ENCODE measurements at regions not wholly inside any gene's neighbourhood (a gene's known extent, or its start where the extent isn't known, plus 50 kb on each side); places are given as distances from the start of the nearest gene placed in this dataset.

- DNase-seq: no peak
Measured at GRCh38 chr16:6484081-6484480, 848.6 kb upstream of the RBFOX1 start.

DNA sequence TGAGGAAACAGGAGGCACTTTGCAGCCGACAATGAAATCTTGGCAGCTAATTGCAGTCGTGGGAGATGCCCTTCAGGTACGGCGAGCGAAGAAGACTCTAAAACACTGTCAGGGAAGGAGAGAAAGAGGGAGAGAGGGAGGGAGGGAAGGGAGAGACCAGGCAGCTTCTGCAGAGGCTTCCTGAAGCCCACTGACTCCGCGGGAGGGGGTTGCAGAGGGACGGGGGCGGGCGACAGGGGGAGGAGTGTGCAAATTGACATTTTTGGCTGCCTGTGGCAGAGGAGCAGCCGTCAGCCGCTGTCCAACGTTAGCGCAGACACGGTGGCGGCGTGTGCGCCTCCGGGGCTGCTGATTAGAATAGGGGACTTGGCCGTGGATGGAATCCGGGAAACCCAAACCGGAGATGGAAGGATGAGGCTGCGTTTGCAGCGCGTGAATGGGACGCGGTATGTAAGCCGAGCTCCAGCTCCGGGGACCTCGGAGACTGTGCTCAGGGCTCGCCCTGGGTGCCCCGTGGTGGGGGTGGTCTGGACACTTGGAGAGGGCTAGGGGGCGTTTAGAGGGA, 849.1 kb upstream of the RBFOX1 start:
- DNase-seq: no peak

DNA sequence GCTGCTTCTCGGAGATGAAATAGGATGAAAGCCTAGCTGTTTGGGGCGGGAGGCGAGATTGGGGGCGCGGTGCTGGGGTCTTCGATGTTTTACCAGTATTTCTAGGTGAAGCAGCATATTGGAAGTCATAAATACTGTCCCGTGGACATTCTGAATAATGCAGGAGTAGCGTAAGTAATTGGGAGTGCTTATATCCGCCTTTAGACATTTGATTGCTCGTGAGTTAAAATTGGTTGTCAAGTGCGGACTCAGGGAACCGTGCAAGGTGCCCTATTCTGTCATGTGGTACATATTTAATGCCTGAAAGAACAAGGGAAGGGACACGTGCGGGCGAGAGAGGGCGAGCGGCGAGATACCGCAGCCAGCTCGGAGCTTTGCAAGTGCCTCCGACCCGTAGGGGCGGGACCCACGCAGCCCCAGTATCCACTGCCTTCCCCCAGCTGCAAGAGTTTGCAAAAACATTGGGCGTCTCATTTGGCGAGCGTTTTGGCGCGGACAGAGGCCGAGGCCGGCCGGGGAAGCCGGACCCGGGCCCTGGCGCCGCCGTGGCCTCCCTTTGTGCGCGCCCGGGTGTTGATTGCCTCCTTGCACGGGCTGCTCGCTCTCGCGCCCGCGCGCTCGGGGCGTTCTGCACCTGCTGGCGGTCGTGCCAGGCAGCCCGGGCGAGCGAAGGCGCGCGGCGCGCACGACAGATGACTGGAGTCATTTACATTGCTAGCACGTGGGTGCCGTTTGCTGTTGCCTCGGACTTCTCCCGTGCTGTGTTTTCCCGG, 849.8 kb upstream of the RBFOX1 start:
- DNase-seq: no peak

- no peak for DNase-seq
Measured at GRCh38 chr16:6481894-6482293, 850.8 kb upstream of the RBFOX1 start.

DNA sequence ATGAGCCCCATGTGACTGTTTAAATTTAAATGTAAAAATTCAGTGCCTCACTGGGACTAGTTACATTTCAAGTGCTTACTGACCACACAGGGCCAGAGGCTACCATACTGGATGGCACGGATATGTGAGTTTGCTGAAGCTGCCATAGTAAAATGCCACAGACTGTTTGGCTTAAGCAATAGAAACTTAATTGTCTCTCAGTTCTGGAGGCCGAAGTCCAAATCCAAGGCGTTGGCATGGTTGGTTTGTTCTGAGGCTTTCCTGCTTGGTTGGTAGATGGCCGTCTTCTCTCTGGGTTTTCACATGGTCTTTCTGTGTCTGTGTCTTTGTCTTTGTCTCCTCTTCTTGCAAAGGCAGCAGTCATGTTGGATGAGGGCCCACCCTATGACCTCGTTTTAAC, 878.9 kb upstream of the RBFOX1 start:
- DNase-seq: no peak

GRCh38 chr16:6447021-6447790, 885.4 kb upstream of the RBFOX1 start:
- DNase-seq: no peak

- DNase-seq: no peak
Measured at GRCh38 chr16:6446370-6446769, 886.3 kb upstream of the RBFOX1 start.

DNA sequence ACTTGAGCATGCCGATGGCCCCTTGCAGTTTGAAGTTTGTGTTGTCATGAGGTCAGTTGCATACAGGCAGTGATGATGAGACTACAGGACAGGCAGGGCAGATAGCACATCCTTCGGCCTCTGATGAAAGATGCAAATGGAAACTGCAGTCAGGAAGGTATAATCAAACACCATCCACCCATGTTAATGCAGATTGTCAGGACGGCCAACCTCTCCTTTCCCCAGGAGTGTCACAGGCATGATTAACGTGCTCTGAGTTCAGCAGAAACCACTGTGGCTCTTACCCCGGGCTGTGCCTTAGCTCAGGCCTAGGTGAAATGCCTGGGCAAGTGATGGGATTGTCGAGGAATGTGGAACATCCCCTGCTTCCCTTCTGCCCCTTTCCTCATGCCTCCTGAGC, 893.5 kb upstream of the RBFOX1 start:
- DNase-seq: no peak

DNA sequence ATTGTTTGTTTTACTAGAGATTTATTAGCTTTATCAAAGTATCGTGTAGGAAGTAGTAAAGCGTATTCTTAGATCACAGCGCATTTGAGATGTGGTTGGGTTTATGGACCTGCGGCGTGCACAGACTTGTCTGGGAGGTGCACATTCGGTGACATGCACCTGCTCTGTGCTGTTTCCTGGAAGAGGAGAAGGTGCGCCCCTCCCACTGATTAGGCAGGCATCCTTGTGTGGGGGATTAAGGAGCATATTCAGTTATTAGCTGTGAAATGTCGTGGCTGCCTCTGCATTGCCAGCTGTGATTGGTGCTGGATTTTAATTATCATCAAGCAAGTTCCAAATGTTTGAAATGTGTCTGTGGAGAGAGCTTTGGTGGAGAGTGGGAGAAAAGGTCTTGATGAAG, 903.8 kb upstream of the RBFOX1 start:
- no peak for DNase-seq

GRCh38 chr16:6427621-6428020, 905.0 kb upstream of the RBFOX1 start:
- no peak for DNase-seq

GRCh38 chr16:6407596-6407995, 925.0 kb upstream of the RBFOX1 start:
- no peak for DNase-seq

DNA sequence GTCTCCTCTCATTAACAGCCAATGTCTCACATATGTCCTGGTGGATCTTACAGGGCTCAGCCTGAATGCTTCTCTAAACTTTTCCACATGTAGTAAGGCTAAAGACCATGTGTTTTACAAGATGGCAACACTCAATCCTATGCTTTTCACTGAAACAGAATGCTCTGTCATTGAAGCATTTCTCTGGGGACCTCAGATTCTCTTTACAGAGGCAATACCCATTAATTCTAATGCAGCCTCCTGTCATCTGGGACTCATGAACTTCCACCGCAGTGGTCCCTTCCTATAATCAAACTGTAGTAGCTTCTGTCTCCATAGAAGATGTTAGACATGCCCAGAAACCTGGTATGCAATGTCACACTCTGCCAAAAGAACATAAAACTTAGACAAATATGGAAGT, 926.6 kb upstream of the RBFOX1 start:
- DNase-seq: no peak

GRCh38 chr16:6382924-6383459, 949.7 kb upstream of the RBFOX1 start:
- no peak for DNase-seq

GRCh38 chr16:6381896-6382295, 950.7 kb upstream of the RBFOX1 start:
- no peak for DNase-seq

DNA sequence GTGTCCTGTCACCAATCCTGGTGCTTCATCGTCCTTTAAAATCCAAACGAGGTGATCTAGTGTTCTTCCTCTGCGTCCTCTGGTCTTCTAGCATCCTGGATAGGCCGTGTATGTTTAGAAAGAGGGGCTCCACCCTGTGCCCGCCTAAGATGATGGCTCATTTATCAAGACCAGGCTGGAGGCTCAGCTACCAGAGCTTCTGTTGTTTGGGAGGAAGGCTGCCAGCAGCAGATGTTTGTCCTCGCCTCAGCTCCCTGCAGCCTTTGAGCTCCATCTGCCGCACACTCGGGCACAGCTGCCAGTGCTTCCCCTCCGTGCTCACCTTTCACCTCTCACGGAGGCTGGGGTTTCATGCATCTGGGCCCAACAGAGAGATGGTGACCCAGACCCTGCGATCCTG, 954.7 kb upstream of the RBFOX1 start:
- DNase-seq: no peak

DNA sequence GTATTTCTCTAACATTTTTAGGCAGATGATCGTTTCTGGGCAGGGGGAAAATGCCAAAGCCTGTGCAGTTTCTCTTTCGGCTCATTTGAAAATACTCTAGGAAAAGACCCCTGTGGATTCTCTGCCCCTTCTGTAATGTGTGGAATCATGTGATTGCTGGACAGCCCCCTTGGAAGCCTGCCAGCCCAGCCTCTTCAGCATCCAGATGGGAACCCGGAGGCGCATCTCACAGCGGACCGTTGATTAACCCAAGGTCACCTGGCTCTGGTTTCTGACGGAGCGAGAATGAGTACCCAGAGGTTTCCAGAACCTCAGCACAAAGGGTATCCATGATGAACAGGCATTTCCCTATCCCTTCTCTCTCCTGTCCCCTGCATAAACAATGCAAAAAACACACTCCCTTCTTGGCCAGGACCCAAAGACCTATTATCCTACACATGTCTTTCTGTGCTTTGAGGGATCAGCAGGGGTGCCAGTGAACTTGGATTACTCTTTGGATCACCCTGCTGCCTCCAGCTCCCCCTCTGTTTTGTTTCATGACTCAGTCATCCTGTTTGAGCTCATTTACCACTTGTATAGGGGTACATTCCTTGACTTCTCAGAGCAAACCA, 957.1 kb upstream of the RBFOX1 start:
- no peak for DNase-seq

DNA sequence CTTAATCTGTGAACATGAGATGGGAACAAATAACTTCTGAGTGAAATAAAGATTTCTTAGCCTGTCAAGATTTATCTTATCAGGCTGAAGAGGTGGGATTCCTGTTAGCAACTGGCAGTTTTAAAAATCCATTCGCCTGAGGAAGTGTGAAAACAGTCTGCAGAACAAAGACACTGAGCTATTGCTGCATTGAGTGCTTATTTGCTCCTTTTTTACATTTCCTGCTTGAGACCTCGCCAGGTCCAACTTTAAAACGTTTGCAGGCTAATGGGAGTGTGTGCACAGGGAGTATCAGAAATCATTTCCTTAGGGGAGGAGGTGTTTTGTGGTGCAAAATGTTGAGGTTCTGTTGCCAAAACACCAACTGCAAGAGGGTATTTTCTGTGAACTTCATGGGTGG, 957.8 kb upstream of the RBFOX1 start:
- no peak for DNase-seq

DNA sequence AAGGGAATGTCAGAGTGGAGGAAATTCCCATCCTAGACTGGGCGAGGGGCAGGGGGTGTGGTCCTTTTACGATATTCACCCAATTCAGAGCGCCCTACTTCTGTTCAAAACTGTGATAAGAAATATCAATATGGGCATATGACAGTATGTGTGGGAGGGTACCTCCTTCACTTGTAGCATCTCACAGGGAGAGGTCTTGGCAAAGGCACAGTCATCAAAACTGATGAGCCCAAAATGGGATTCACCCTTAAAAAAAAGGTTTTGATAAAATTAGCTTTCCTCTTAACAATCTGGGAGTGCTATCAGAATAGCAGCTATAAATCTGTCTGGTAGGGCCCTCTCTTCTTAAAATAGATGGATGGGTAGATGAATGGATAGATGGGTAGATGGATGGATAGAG, 967.8 kb upstream of the RBFOX1 start:
- DNase-seq: no peak

DNA sequence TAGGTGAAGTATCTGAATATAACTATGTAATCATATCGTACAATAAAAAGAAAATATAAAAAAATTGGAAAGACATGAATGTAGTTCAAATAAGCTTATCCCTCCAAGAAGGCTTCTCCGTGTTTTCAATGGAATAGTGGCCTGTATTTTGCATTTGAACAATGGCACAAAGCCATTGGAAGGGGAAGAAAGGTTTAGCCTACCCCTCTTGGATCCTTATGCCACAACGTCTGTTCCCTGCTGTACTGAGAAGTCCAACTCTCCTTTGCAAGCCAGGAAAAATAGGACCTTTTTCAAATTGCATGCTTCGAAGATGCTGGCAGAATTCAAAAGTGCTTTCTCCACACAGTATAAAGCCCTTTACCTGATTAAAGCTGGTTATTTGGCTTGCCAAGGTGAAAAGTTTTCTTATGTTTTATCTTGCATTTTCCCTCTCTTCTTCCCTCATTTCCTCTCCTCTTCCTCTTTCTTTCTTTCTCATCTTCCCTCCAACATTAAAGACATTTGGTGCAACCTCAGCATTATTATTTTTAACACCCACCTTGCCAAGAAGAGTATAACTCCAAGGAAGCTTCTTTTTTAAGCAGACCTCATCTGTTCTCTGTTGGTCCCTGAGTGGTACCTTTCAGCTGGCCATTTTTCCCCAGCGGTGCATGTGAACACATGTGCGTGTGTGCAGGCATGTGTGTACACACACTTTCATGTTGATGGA, 968.6 kb upstream of the RBFOX1 start:
- DNase-seq: no peak

DNA sequence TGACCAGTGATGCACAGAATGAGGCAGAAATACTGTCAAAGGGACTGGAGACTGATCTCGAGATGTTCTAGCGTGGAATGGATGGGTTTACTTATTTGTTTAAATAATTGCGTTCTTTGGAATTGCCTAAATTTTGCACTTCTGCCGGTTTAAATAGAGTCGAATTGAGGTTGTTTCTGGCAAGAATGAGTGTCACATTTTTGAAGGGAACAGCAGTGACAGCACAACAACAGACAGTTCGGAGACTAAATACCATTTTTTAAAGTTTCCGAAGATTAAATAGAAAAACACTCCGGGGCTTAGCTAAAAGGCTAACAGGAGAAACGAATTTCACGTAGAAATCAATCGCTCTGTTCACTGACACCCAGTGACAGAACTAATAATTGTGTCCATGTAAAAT, 969.2 kb upstream of the RBFOX1 start:
- no peak for DNase-seq

- DNase-seq: no peak
Measured at GRCh38 chr16:6362321-6362720, 970.3 kb upstream of the RBFOX1 start.

DNA sequence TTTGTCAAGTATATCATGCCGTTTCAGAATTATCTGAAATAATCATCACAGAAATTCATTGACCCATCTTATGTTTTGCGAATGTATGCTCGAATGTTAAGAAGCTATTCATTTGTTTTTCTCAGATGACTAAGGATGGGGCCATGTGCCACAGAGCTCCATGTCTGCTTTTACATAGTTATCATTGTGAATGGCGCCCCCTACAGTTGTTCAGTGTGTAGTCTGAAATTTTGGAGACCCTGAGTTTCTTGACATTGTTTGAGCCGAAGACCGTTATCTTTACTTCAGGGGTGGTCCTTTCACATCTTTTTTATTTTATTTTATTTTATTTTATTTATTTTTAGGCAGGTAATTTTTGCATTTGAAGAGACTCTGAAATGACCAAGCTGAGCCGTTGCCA, 972.0 kb upstream of the RBFOX1 start:
- DNase-seq: no peak

DNA sequence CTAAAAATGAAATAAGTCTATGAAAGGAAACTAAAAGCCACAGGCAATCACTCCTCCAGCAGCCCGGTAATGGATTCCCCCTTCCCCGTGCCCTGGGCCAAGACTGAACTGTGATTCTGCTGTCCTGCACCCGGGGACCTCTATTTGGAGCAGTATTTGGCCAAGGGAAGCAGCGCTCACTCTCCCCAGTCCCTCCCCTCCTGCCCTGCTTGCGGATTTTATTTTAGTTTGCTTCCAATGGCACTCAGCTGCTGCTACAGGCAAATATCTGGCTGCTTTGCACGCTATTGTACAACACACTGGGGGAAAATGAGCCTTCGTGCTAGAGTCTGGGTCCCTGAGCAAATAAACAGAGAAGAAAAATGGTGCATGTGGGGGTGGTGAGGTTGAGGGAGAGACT, 975.7 kb upstream of the RBFOX1 start:
- no peak for DNase-seq
